ENCODE measurements at regions not wholly inside any gene's neighbourhood (a gene's known extent, or its start where the extent isn't known, plus 50 kb on each side); places are given as distances from the start of the nearest gene placed in this dataset.

- H3K9me3 ChIP-seq (replicated peaks; ENCODE audit: control insufficient read depth, insufficient read depth, low read length) = no peaks in the 10 kb centered on the region
- DNase-seq (ENCODE audit: low read depth, low spot score) (no peak), FAIRE-seq (no peak)
- POLR2A ChIA-PET = no interaction called here
- H2AFZ ChIP-seq (ENCODE audit: low read depth, low read length) = no peak overlapping the region
- no peak overlapping the region for H3K27ac ChIP-seq (ENCODE audit: insufficient read depth, low read depth, low read length)
- H3K79me2 ChIP-seq (ENCODE audit: control insufficient read depth, insufficient read depth, low read length) = no peaks in the 10 kb centered on the region
- no peaks in the 10 kb centered on the region for H3K36me3 ChIP-seq (ENCODE audit: control insufficient read depth in 2 of 2, extremely low read depth in 1 of 2, insufficient read depth in 2 of 2, low read length in 2 of 2)
- H3K4me2 ChIP-seq (ENCODE audit: insufficient read depth, low read length) = no peak overlapping the region
- BruUV-seq (replicated peaks) = no TSS peak
- CTCF ChIA-PET = interaction anchor here (0.9 to 12.9 kb wide), 5 partner anchors 12 to 544 kb away, joined by 3 to 231 read pairs (median 3); no protein-coding TSS in a partner anchor
- TF ChIP-seq JUN (IDR thresholded peaks at IDR 0.05; ENCODE audit: borderline replicate concordance, insufficient read depth, insufficient read length, low read depth) = no peak
- TF ChIP-seq POLR2A (IDR thresholded peaks at IDR 0.05; ENCODE audit: low read depth, low read length) = no peak
- no peak for TF ChIP-seq POLR2AphosphoS5 (IDR thresholded peaks at IDR 0.05; ENCODE audit: insufficient read depth, low read depth, low read length)
- TF ChIP-seq EZH2 (IDR thresholded peaks at IDR 0.05; ENCODE audit: borderline replicate concordance, low read depth, low read length, severe bottlenecking) = no peak
- TF ChIP-seq MAX (IDR thresholded peaks at IDR 0.05; ENCODE audit: insufficient read depth, insufficient read length) = no peak
- TF ChIP-seq GATA2 (IDR thresholded peaks at IDR 0.05; ENCODE audit: insufficient read depth, insufficient read length, low read depth, low read length) = no peak
- TF ChIP-seq CTCF (IDR thresholded peaks at IDR 0.05; ENCODE audit: extremely low read depth in 1 of 2, insufficient read depth in 1 of 2, low read depth in 1 of 2, low read length in 2 of 2) = no peak
- TF ChIP-seq FOS (IDR thresholded peaks at IDR 0.05; ENCODE audit: borderline replicate concordance, insufficient read depth, low read length) = no peak
- no peak for TF ChIP-seq MYC (IDR thresholded peaks at IDR 0.05; ENCODE audit: low read depth, low read length)
- no peak overlapping the region for H3K4me3 ChIP-seq (replicated peaks in 1 of 3; ENCODE audit: insufficient read depth in 1 of 3, low read depth in 1 of 3, low read length in 3 of 3)
- H3K9ac ChIP-seq (replicated peaks; ENCODE audit: extremely low read depth, insufficient read depth, low read length) = no peak overlapping the region
- intact Hi-C loops (cut with micrococcal nuclease) = loop anchor here (10.0 kb wide), 1 partner anchor 442 kb away; no protein-coding TSS in a partner anchor
- no peaks in the 10 kb centered on the region for H4K20me1 ChIP-seq (replicated peaks; ENCODE audit: control insufficient read depth, extremely low read depth, insufficient read depth, low read length)
- H3K27me3 ChIP-seq (ENCODE audit: control insufficient read depth in 2 of 2, insufficient read depth in 2 of 2, low read length in 2 of 2) = peaks cover 0 to 5% of the 10 kb centered on the region in 2 experiments
- no peaks in the 10 kb centered on the region for H3K4me1 ChIP-seq (ENCODE audit: control insufficient read depth, extremely low read depth, insufficient read depth, low read length)
- H3K9me1 ChIP-seq (replicated peaks; ENCODE audit: control insufficient read depth, extremely low read depth, insufficient read depth, low read length) = no peaks in the 10 kb centered on the region
- dilution Hi-C loops (cut with MboI; ENCODE audit: extremely low pct_ligation_motif_present, low sequenced_read_pairs) = no loop called here
Measured at GRCh38 chr2:57902578-57902977, 144.0 kb upstream of the VRK2 start.

Data from endothelial cell of umbilical vein (primary cell).